Endothelial cell of umbilical vein (primary cell): ENCODE measurements at regions not wholly inside any gene's neighbourhood (a gene's known extent, or its start where the extent isn't known, plus 50 kb on each side); places are given as distances from the start of the nearest gene placed in this dataset.

Experiments
- BruUV-seq: library from RNA; stranded (reverse); fragments of 400-500 nt; replicated peaks from 2 replicates; lab custom pipeline; 2021; lab: Mats Ljungman, UMichigan
- CTCF ChIA-PET: fragments of 300-600, 350-600 bp; sonication (Branson Sonifier 250); formaldehyde crosslinking; loops from one replicate; lab custom pipeline; 2021; ENCODE audit warnings: antibody characterized with exemption, inconsistent platforms; lab: Charles Lee
- POLR2A ChIA-PET: fragments of 300-600, 350-600 bp; sonication (Branson Sonifier 250); formaldehyde crosslinking; loops from one replicate; lab custom pipeline; 2021; ENCODE audit warnings: antibody characterized with exemption, inconsistent platforms; lab: Charles Lee
- DNase-seq: peaks from one replicate; pipeline ENCODE4 v3.0.0-alpha.2; 2011; ENCODE audit warnings: low read depth, low spot score
- FAIRE-seq: peaks from 2 replicates; lab custom pipeline; 2011; peaks lifted over from hg19 to GRCh38; lab: Jason Lieb, UNC
- H2AFZ ChIP-seq: 2 replicates; pipeline ENCODE4 v1.6.0; 2012; ENCODE audit warnings: low read depth, low read length, control low read depth, inconsistent platforms
- H3K27ac ChIP-seq: 2 replicates; pipeline ENCODE4 v1.5.1; 2011; ENCODE audit warnings: low read depth, mild to moderate bottlenecking, control low read depth, low read length, moderate library complexity; ENCODE audit not compliant: insufficient read depth
- H3K27me3 ChIP-seq, 2 experiments: 2 replicates each; pipeline versions ENCODE4 v1.6.0 to v1.6.1; 2011; ENCODE audit warnings: low read length in 2 of 2, mixed read lengths in 1 of 2; ENCODE audit not compliant: control insufficient read depth in 2 of 2, insufficient read depth in 2 of 2
- H3K36me3 ChIP-seq, 2 experiments: 2 replicates in 1 of 2; 3 replicates in 1 of 2; pipeline ENCODE4 v1.5.1; 2011; ENCODE audit warnings: low read length in 2 of 2, mild to moderate bottlenecking in 1 of 2, moderate library complexity in 1 of 2; ENCODE audit not compliant: control insufficient read depth in 2 of 2, insufficient read depth in 2 of 2; ENCODE audit errors: extremely low read depth in 1 of 2
- H3K4me1 ChIP-seq: 3 replicates; pipeline ENCODE4 v1.5.1; 2011; ENCODE audit warnings: mild to moderate bottlenecking, low read length; ENCODE audit not compliant: control insufficient read depth, insufficient read depth; ENCODE audit errors: extremely low read depth
- H3K4me2 ChIP-seq: 2 replicates; pipeline ENCODE4 v1.6.1; 2011; ENCODE audit warnings: low read length, control low read depth, mixed read lengths; ENCODE audit not compliant: insufficient read depth
- H3K4me3 ChIP-seq, 3 experiments: fragments of 200-600 bp in 1 of 3; sonication (generic), shearing (Covaris generic) in 1 of 3; replicated peaks in 1 of 3; 2 replicates each; pipeline ENCODE4 v1.5.1; 2011 to 2016; ENCODE audit warnings: control low read depth in 3 of 3, low read length in 3 of 3, mild to moderate bottlenecking in 2 of 3, inconsistent platforms in 1 of 3, low read depth in 1 of 3, moderate library complexity in 1 of 3; ENCODE audit not compliant: insufficient read depth in 1 of 3
- H3K79me2 ChIP-seq: 2 replicates; pipeline ENCODE4 v1.6.0; 2012; ENCODE audit warnings: low read length, inconsistent platforms; ENCODE audit not compliant: control insufficient read depth, insufficient read depth
- H3K9ac ChIP-seq: replicated peaks from 2 replicates; pipeline ENCODE3; 2011; ENCODE audit warnings: low read length, control low read depth; ENCODE audit not compliant: insufficient read depth; ENCODE audit errors: extremely low read depth
- H3K9me1 ChIP-seq: replicated peaks from 3 replicates; pipeline ENCODE4 v1.6.0; 2011; ENCODE audit warnings: mild to moderate bottlenecking, low read length; ENCODE audit not compliant: control insufficient read depth, insufficient read depth; ENCODE audit errors: extremely low read depth
- H3K9me3 ChIP-seq: replicated peaks from 2 replicates; pipeline ENCODE4 v1.5.1; 2012; ENCODE audit warnings: low read length, inconsistent platforms; ENCODE audit not compliant: control insufficient read depth, insufficient read depth
- H4K20me1 ChIP-seq: replicated peaks from 2 replicates; pipeline ENCODE3; 2011; ENCODE audit warnings: mild to moderate bottlenecking, low read length; ENCODE audit not compliant: control insufficient read depth, insufficient read depth; ENCODE audit errors: extremely low read depth
- CTCF ChIP-seq, 2 donors: IDR thresholded peaks; 1 replicate in 1 of 2; 2 replicates in 1 of 2; pipeline ENCODE4 v1.5.1; 2011; ENCODE audit warnings: low read length in 2 of 2, mild to moderate bottlenecking in 2 of 2, moderate library complexity in 2 of 2, control low read depth in 1 of 2, inconsistent platforms in 1 of 2, low read depth in 1 of 2; ENCODE audit not compliant: insufficient read depth in 1 of 2; ENCODE audit errors: extremely low read depth in 1 of 2
- EZH2 ChIP-seq: IDR thresholded peaks from 2 replicates; pipeline ENCODE4 v1.6.1; 2012; ENCODE audit warnings: borderline replicate concordance, low read depth, mild to moderate bottlenecking, moderate library complexity, low read length, inconsistent platforms; ENCODE audit not compliant: severe bottlenecking
- FOS ChIP-seq: IDR thresholded peaks from 2 replicates; pipeline ENCODE4 v1.6.1; 2011; ENCODE audit warnings: mild to moderate bottlenecking, low read length, moderate library complexity, borderline replicate concordance; ENCODE audit not compliant: insufficient read depth
- GATA2 ChIP-seq: IDR thresholded peaks from 2 replicates; pipeline ENCODE4 v1.7.0; 2011; ENCODE audit warnings: low read depth, mild to moderate bottlenecking, moderate library complexity, mixed read lengths, low read length; ENCODE audit not compliant: insufficient read length, insufficient read depth
- JUN ChIP-seq: IDR thresholded peaks from 2 replicates; pipeline ENCODE4 v1.6.1; 2011; ENCODE audit warnings: borderline replicate concordance, low read depth; ENCODE audit not compliant: insufficient read length, insufficient read depth
- MAX ChIP-seq: IDR thresholded peaks from 2 replicates; pipeline ENCODE4 v1.6.1; 2011; ENCODE audit not compliant: insufficient read depth, insufficient read length
- MYC ChIP-seq: IDR thresholded peaks from one replicate; pipeline ENCODE4 v1.6.1; 2011; ENCODE audit warnings: mild to moderate bottlenecking, low read depth, low read length
- POLR2A ChIP-seq: IDR thresholded peaks from 2 replicates; pipeline ENCODE4 v1.6.1; 2012; ENCODE audit warnings: low read depth, mild to moderate bottlenecking, control low read depth, low read length
- POLR2AphosphoS5 ChIP-seq: IDR thresholded peaks from 2 replicates; pipeline ENCODE4 v1.6.1; 2012; ENCODE audit warnings: low read depth, mild to moderate bottlenecking, control low read depth, low read length, moderate library complexity; ENCODE audit not compliant: insufficient read depth
- dilution Hi-C: fragments of 300-500 bp; cut with MboI; formaldehyde crosslinking; loops from one replicate; pipeline ENCODE4 v1.15.0; 2019; ENCODE audit warnings: low sequenced_read_pairs; ENCODE audit not compliant: extremely low pct_ligation_motif_present
- intact Hi-C: fragments of 100-400 bp; cut with micrococcal nuclease; formaldehyde crosslinking; loops from one replicate; pipeline ENCODE4 v1.10.0; 2022

DNA sequence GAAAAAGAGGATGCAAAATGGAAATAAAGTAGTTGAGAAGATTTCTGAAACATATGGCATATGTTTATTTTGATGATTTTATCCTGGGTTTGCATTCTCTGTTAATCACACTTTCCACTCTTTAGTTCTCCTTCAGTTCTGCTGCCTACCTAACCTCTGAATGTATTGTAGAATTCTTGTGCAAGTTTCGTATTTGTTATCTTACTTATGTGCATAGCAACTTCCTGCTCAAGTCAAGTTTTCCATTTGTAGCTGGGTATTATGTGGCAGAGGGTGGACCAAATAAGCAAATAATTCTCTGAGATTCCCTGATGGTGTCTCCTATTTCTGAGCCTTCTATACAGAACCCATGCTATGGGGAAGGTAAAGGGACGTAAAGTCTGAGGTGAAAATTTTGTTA, 381.6 kb downstream of the FOXG1 start:
- H3K4me3 ChIP-seq, result no peak overlapping the region
- intact Hi-C loops (no loop called here), dilution Hi-C loops (no loop called here)
- no peaks in the 10 kb centered on the region for H3K36me3 ChIP-seq
- CTCF ChIA-PET, result no interaction called here
- no TSS peak for BruUV-seq
- no peak for DNase-seq
- no peaks in the 10 kb centered on the region for H4K20me1 ChIP-seq
- no peak overlapping the region for H3K4me2 ChIP-seq
- no peaks in the 10 kb centered on the region for H3K9me3 ChIP-seq
- H2AFZ ChIP-seq, result no peak overlapping the region
- POLR2A ChIA-PET, result no interaction called here
- no peak overlapping the region for H3K9ac ChIP-seq
- H3K27ac ChIP-seq, result no peak overlapping the region
- no peaks in the 10 kb centered on the region for H3K79me2 ChIP-seq
- no peaks in the 10 kb centered on the region for H3K27me3 ChIP-seq
- FAIRE-seq, result no peak
- H3K9me1 ChIP-seq, result no peaks in the 10 kb centered on the region
- H3K4me1 ChIP-seq, result no peaks in the 10 kb centered on the region
- TF ChIP-seq GATA2 (no peak), CTCF (IDR thresholded peaks at IDR 0.05; ENCODE audit: extremely low read depth in 1 of 2, insufficient read depth in 1 of 2, low read depth in 1 of 2, low read length in 2 of 2) (no peak), FOS (no peak), POLR2A (no peak), JUN (no peak), MAX (no peak), POLR2AphosphoS5 (no peak), MYC (no peak), EZH2 (no peak)
